PC-3 (cell line): ENCODE measurements at regions not wholly inside any gene's neighbourhood (a gene's known extent, or its start where the extent isn't known, plus 50 kb on each side); places are given as distances from the start of the nearest gene placed in this dataset.
A peak's percentile ranks its signal among the peaks of the same experiment; 100 is the strongest.

Experiments
- ATAC-seq: fragments of 200-7000 bp; cut with Tn5 transposase; 2 replicates; pipeline ENCODE4 v1.9.1; 2020; ENCODE audit warnings: mild to moderate bottlenecking, moderate library complexity
- BruUV-seq: library from RNA; stranded (reverse); fragments of 400-500 nt; replicated peaks from 2 replicates; lab custom pipeline; 2021; lab: Mats Ljungman, UMichigan
- CTCF ChIA-PET: fragments of 300-600 bp; sonication (Branson Sonifier 250); formaldehyde crosslinking; loops from one replicate; lab custom pipeline; 2022; ENCODE audit warnings: antibody characterized with exemption; lab: Charles Lee
- POLR2A ChIA-PET: fragments of 300-600 bp; sonication (Branson Sonifier 250); formaldehyde crosslinking; loops from one replicate; lab custom pipeline; 2022; ENCODE audit warnings: antibody characterized with exemption; ENCODE audit not compliant: unreplicated experiment; lab: Charles Lee
- DNase-seq: peaks from one replicate; pipeline ENCODE4 v3.0.0-alpha.2; 2015
- H2AFZ ChIP-seq: fragments of 300-600 bp; sonication (generic); 2 replicates; pipeline ENCODE4 v1.6.0; 2016; ENCODE audit warnings: antibody characterized with exemption, low read length
- H3F3A ChIP-seq: fragments of 300-600 bp; sonication (generic); one replicate; pipeline ENCODE4 v1.6.0; 2017; ENCODE audit warnings: antibody characterized with exemption, low read length, control low read depth, mild to moderate bottlenecking; ENCODE audit not compliant: unreplicated experiment
- H3K27ac ChIP-seq: fragments of 300-600 bp; sonication (generic); 2 replicates; pipeline ENCODE4 v1.5.1; 2016; ENCODE audit warnings: mild to moderate bottlenecking, low read length
- H3K27me3 ChIP-seq: fragments of 300-600 bp; sonication (generic); 2 replicates; pipeline ENCODE4 v1.6.1; 2016; ENCODE audit warnings: low read length, mixed read lengths
- H3K36me3 ChIP-seq: fragments of 300-600 bp; sonication (generic); 2 replicates; pipeline ENCODE4 v1.6.1; 2016; ENCODE audit warnings: low read depth, mixed run types, low read length, mixed read lengths
- H3K4me1 ChIP-seq: fragments of 300-600 bp; sonication (generic); 2 replicates; pipeline ENCODE4 v1.5.1; 2016; ENCODE audit warnings: low read length; ENCODE audit not compliant: insufficient read depth
- H3K4me2 ChIP-seq: fragments of 300-600 bp; sonication (generic); 2 replicates; pipeline ENCODE4 v1.6.0; 2016; ENCODE audit warnings: low read length
- H3K4me3 ChIP-seq: fragments of 300-600 bp; sonication (generic); 2 replicates; pipeline ENCODE4 v1.5.1; 2016; ENCODE audit warnings: mild to moderate bottlenecking, low read length, mixed read lengths
- H3K79me2 ChIP-seq: fragments of 300-600 bp; sonication (generic); 2 replicates; pipeline ENCODE4 v1.6.1; 2017; ENCODE audit warnings: low read length, mixed read lengths
- H3K9ac ChIP-seq: fragments of 300-600 bp; sonication (generic); 2 replicates; pipeline ENCODE4 v1.6.0; 2016; ENCODE audit warnings: mild to moderate bottlenecking, low read length
- H3K9me2 ChIP-seq: fragments of 300-600 bp; sonication (generic); replicated peaks from 2 replicates; pipeline ENCODE4 v1.6.1; 2016; ENCODE audit warnings: mixed run types, low read length, mixed read lengths
- H3K9me3 ChIP-seq: fragments of 300-600 bp; sonication (generic); 2 replicates; pipeline ENCODE4 v1.6.1; 2016; ENCODE audit warnings: low read length, mixed read lengths
- H4K20me1 ChIP-seq: fragments of 300-600 bp; sonication (generic); 2 replicates; pipeline ENCODE4 v1.6.1; 2016; ENCODE audit warnings: low read length, mixed read lengths
- CTCF ChIP-seq: fragments of 300-600 bp; sonication (generic); conservative IDR thresholded peaks from 2 replicates; pipeline ENCODE4 v1.5.1; 2017; ENCODE audit warnings: antibody characterized with exemption, low read depth, mild to moderate bottlenecking, low read length
- EZH2 ChIP-seq: fragments of 300-600 bp; sonication (generic); IDR thresholded peaks from one replicate; pipeline ENCODE4 v1.6.1; 2017; ENCODE audit warnings: antibody characterized with exemption, mild to moderate bottlenecking, low read length; ENCODE audit not compliant: unreplicated experiment
- EZH2phosphoT487 ChIP-seq: fragments of 300-600 bp; sonication (generic); IDR thresholded peaks from 2 replicates; pipeline ENCODE4 v1.6.1; 2018; ENCODE audit warnings: mild to moderate bottlenecking, antibody characterized with exemption, low read length, borderline replicate concordance
- intact Hi-C: fragments of 100-400 bp; cut with micrococcal nuclease; formaldehyde crosslinking; loops from 2 replicates; pipeline ENCODE4 v1.9.0; 2023

GRCh38 chr7:45461026-45461425, 113.1 kb upstream of the ADCY1 start:
- CTCF ChIA-PET: no interaction called here
- intact Hi-C loops: no loop called here
- H3K36me3 ChIP-seq: no peaks in the 10 kb centered on the region
- peak overlapping the region; percentile 70 for H3K27ac ChIP-seq
- POLR2A ChIA-PET: no interaction called here
- H2AFZ ChIP-seq: 0 out of 2 replicates have a peak overlapping the region, but pooled peaks have one; percentile 33
- H3K9me3 ChIP-seq: no peaks in the 10 kb centered on the region
- no peak for TF ChIP-seq EZH2phosphoT487
- TF ChIP-seq EZH2: no peak
- no peak for TF ChIP-seq CTCF
- H3K4me3 ChIP-seq: no peak overlapping the region
- H3K9ac ChIP-seq: no peak overlapping the region
- H3K79me2 ChIP-seq: no peaks in the 10 kb centered on the region
- ATAC-seq (no peak), DNase-seq (no peak)
- H4K20me1 ChIP-seq: no peaks in the 10 kb centered on the region
- no peaks in the 10 kb centered on the region for H3K27me3 ChIP-seq
- peak overlapping the region; percentile 36 for H3K4me2 ChIP-seq
- no TSS peak for BruUV-seq
- H3K9me2 ChIP-seq: no peaks in the 10 kb centered on the region
- H3K4me1 ChIP-seq: peaks cover 17% of the 10 kb centered on the region
- H3F3A ChIP-seq: no peaks in the 10 kb centered on the region

GRCh38 chr7:45469103-45469502, 105.1 kb upstream of the ADCY1 start:
- Histone ChIP-seq H3K27me3 (no peaks in the 10 kb centered on the region), H4K20me1 (no peaks in the 10 kb centered on the region), H3K36me3 (no peaks in the 10 kb centered on the region), H3K79me2 (no peaks in the 10 kb centered on the region), H3K9me2 (no peaks in the 10 kb centered on the region), H3K9me3 (no peaks in the 10 kb centered on the region), H3K4me1 (peaks cover 8% of the 10 kb centered on the region; the same call in 1 of the 2 replicates), H3K27ac (no peak overlapping the region), H3F3A (no peaks in the 10 kb centered on the region), H3K4me2 (no peak overlapping the region), H2AFZ (no peak overlapping the region), H3K9ac (no peak overlapping the region), H3K4me3 (no peak overlapping the region)
- peak; percentile 63; the same call in 1 of the 2 replicates for ATAC-seq
- CTCF ChIA-PET: no interaction called here
- BruUV-seq: no TSS peak
- peak; percentile 57 for DNase-seq
- POLR2A ChIA-PET: no interaction called here
- TF ChIP-seq EZH2 (no peak), CTCF (no peak), EZH2phosphoT487 (no peak)
- intact Hi-C loops: no loop called here

GRCh38 chr7:45470031-45470430, 104.1 kb upstream of the ADCY1 start:
- no peak for TF ChIP-seq CTCF
- no peak for TF ChIP-seq EZH2
- no peak for TF ChIP-seq EZH2phosphoT487
- no peak overlapping the region for H3K4me3 ChIP-seq
- no peak overlapping the region for H2AFZ ChIP-seq
- H3K27me3 ChIP-seq: no peaks in the 10 kb centered on the region
- intact Hi-C loops: no loop called here
- peaks cover 8% of the 10 kb centered on the region; the same call in 1 of the 2 replicates for H3K4me1 ChIP-seq
- no peaks in the 10 kb centered on the region for H3K36me3 ChIP-seq
- ChIA-PET CTCF (no interaction called here), POLR2A (no interaction called here)
- H3K9me2 ChIP-seq: no peaks in the 10 kb centered on the region
- no peaks in the 10 kb centered on the region for H3K9me3 ChIP-seq
- no peak overlapping the region for H3K4me2 ChIP-seq
- H3K27ac ChIP-seq: no peak overlapping the region
- BruUV-seq: no TSS peak
- no peaks in the 10 kb centered on the region for H4K20me1 ChIP-seq
- H3K79me2 ChIP-seq: no peaks in the 10 kb centered on the region
- DNase-seq (no peak), ATAC-seq (no peak)
- H3K9ac ChIP-seq: no peak overlapping the region
- H3F3A ChIP-seq: no peaks in the 10 kb centered on the region
